Keratinocyte (primary cell): ENCODE measurements at regions not wholly inside any gene's neighbourhood (a gene's known extent, or its start where the extent isn't known, plus 50 kb on each side); places are given as distances from the start of the nearest gene placed in this dataset.

Source experiments
- DNase-seq: peaks from one replicate; pipeline ENCODE4 v3.0.0-alpha.2; 2011; ENCODE audit warnings: low read depth, missing footprints, low spot score
- FAIRE-seq: peaks from 2 replicates; lab custom pipeline; 2011; peaks lifted over from hg19 to GRCh38; lab: Jason Lieb, UNC
- H2AFZ ChIP-seq: 2 replicates; pipeline ENCODE4 v1.6.0; 2012; ENCODE audit warnings: low read length, control low read depth, inconsistent platforms; ENCODE audit not compliant: control insufficient read depth
- H3K27ac ChIP-seq: 2 replicates; pipeline ENCODE4 v1.5.1; 2011; ENCODE audit warnings: low read length; ENCODE audit not compliant: control insufficient read depth, insufficient read depth
- H3K27me3 ChIP-seq: 3 replicates; pipeline ENCODE4 v1.6.0; 2011; ENCODE audit warnings: low read length; ENCODE audit not compliant: control insufficient read depth, insufficient read depth; ENCODE audit errors: extremely low read depth
- H3K36me3 ChIP-seq, 2 experiments: 2 replicates in 1 of 2; 3 replicates in 1 of 2; pipeline ENCODE4 v1.5.1; 2011; ENCODE audit warnings: low read length in 2 of 2, mild to moderate bottlenecking in 1 of 2; ENCODE audit not compliant: control insufficient read depth in 2 of 2, insufficient read depth in 2 of 2; ENCODE audit errors: extremely low read depth in 1 of 2
- H3K4me1 ChIP-seq: 3 replicates; pipeline ENCODE4 v1.5.1; 2011; ENCODE audit warnings: low read length; ENCODE audit not compliant: control insufficient read depth, insufficient read depth; ENCODE audit errors: extremely low read depth
- H3K4me2 ChIP-seq: 3 replicates; pipeline ENCODE4 v1.6.0; 2011; ENCODE audit warnings: low read depth, low read length; ENCODE audit not compliant: control insufficient read depth, insufficient read depth; ENCODE audit errors: extremely low read depth
- H3K4me3 ChIP-seq, 3 experiments: fragments of 200-600 bp in 1 of 3; sonication (generic) in 1 of 3; 2 replicates in 2 of 3; 3 replicates in 1 of 3; pipeline ENCODE4 v1.5.1; 2011 to 2016; ENCODE audit warnings: low read length in 3 of 3, mild to moderate bottlenecking in 3 of 3, control low read depth in 2 of 3, inconsistent platforms in 1 of 3, low read depth in 1 of 3, mixed read lengths in 1 of 3, mixed run types in 1 of 3, moderate library complexity in 1 of 3; ENCODE audit not compliant: control insufficient read depth in 2 of 3, insufficient read depth in 2 of 3; ENCODE audit errors: extremely low read depth in 1 of 3
- H3K79me2 ChIP-seq: 2 replicates; pipeline ENCODE4 v1.6.0; 2012; ENCODE audit warnings: low read length; ENCODE audit not compliant: control insufficient read depth, insufficient read depth
- H3K9ac ChIP-seq: 3 replicates; pipeline ENCODE4 v1.6.0; 2011; ENCODE audit warnings: low read length; ENCODE audit not compliant: control insufficient read depth, insufficient read depth; ENCODE audit errors: extremely low read depth
- H3K9me1 ChIP-seq: 3 replicates; pipeline ENCODE4 v1.6.0; 2011; ENCODE audit warnings: low read length; ENCODE audit not compliant: control insufficient read depth, insufficient read depth; ENCODE audit errors: extremely low read depth
- H3K9me3 ChIP-seq: 2 replicates; pipeline ENCODE4 v1.5.1; 2012; ENCODE audit warnings: low read depth, low read length; ENCODE audit not compliant: control insufficient read depth
- H4K20me1 ChIP-seq: 3 replicates; pipeline ENCODE4 v1.6.0; 2011; ENCODE audit warnings: low read length; ENCODE audit not compliant: control insufficient read depth, insufficient read depth; ENCODE audit errors: extremely low read depth
- CTCF ChIP-seq, 3 experiments: IDR thresholded peaks in 1 of 3; conservative IDR thresholded peaks in 1 of 3; optimal IDR thresholded peaks in 1 of 3; 2 replicates in 2 of 3; 3 replicates in 1 of 3; pipeline versions ENCODE3 to v1.5.1; 2011; ENCODE audit warnings: low read length in 3 of 3, mild to moderate bottlenecking in 3 of 3, moderate library complexity in 2 of 3, control low read depth in 1 of 3, inconsistent platforms in 1 of 3; ENCODE audit not compliant: insufficient read depth in 2 of 3; ENCODE audit errors: extremely low read depth in 1 of 3
- EZH2 ChIP-seq: IDR thresholded peaks from one replicate; pipeline ENCODE4 v1.6.1; 2012; ENCODE audit warnings: inconsistent platforms, mild to moderate bottlenecking, low read length, moderate library complexity
- dilution Hi-C: fragments of 300-500 bp; cut with MboI; formaldehyde crosslinking; loops from one replicate; pipeline ENCODE4 v1.7.0; 2020; ENCODE audit warnings: low sequenced_read_pairs; ENCODE audit not compliant: extremely low pct_ligation_motif_present

- Histone ChIP-seq H3K79me2 (no peaks in the 10 kb centered on the region), H3K36me3 (no peaks in the 10 kb centered on the region), H3K4me2 (no peak overlapping the region), H3K9me1 (no peaks in the 10 kb centered on the region), H4K20me1 (no peaks in the 10 kb centered on the region), H3K9me3 (peaks cover 8% of the 10 kb centered on the region), H2AFZ (no peak overlapping the region), H3K4me1 (no peaks in the 10 kb centered on the region), H3K9ac (no peak overlapping the region), H3K4me3 (no peak overlapping the region), H3K27ac (no peak overlapping the region), H3K27me3 (no peaks in the 10 kb centered on the region)
- TF ChIP-seq CTCF (optimal IDR thresholded peaks at IDR 0.05 in 1 of 3, IDR thresholded peaks at IDR 0.05 in 1 of 3, conservative IDR thresholded peaks at IDR 0.05 in 1 of 3; ENCODE audit: extremely low read depth in 1 of 3, insufficient read depth in 2 of 3, low read length in 3 of 3) (no peak), EZH2 (no peak)
- FAIRE-seq (no peak), DNase-seq (no peak)
- dilution Hi-C loops = no loop called here
Measured at GRCh38 chr7:153934629-153935028, 117.6 kb upstream of the DPP6 start.

GRCh38 chr7:153935095-153935494 is 117.1 kb upstream of the DPP6 start:
- Histone ChIP-seq H3K9ac (no peak overlapping the region), H3K4me3 (no peak overlapping the region), H3K4me1 (no peaks in the 10 kb centered on the region), H3K9me1 (no peaks in the 10 kb centered on the region), H3K9me3 (peaks cover 8% of the 10 kb centered on the region), H4K20me1 (no peaks in the 10 kb centered on the region), H2AFZ (no peak overlapping the region), H3K27ac (no peak overlapping the region), H3K4me2 (no peak overlapping the region), H3K79me2 (no peaks in the 10 kb centered on the region), H3K36me3 (no peaks in the 10 kb centered on the region), H3K27me3 (no peaks in the 10 kb centered on the region)
- DNase-seq (no peak), FAIRE-seq (no peak)
- dilution Hi-C loops = no loop called here
- TF ChIP-seq EZH2 = no peak
- TF ChIP-seq CTCF (optimal IDR thresholded peaks at IDR 0.05 in 1 of 3, IDR thresholded peaks at IDR 0.05 in 1 of 3, conservative IDR thresholded peaks at IDR 0.05 in 1 of 3; ENCODE audit: extremely low read depth in 1 of 3, insufficient read depth in 2 of 3, low read length in 3 of 3) = no peak
